SJSA1 (cell line): ENCODE measurements at regions not wholly inside any gene's neighbourhood (a gene's known extent, or its start where the extent isn't known, plus 50 kb on each side); places are given as distances from the start of the nearest gene placed in this dataset.

Experiments used
- DNase-seq, 2 experiments: peaks; one replicate each; pipeline ENCODE4 v3.0.0-alpha.2; 2015 to 2020; ENCODE audit warnings: low spot score in 2 of 2, low read depth in 1 of 2
- H3K27ac ChIP-seq: fragments of 250-450 bp; sonication (Bioruptor Pico); 2 replicates; pipeline ENCODE4 v1.5.1; 2020; ENCODE audit warnings: mild to moderate bottlenecking, moderate library complexity
- H3K27me3 ChIP-seq: fragments of 250-450 bp; sonication (Bioruptor Pico); replicated peaks from 2 replicates; pipeline ENCODE4 v1.5.1; 2020; ENCODE audit warnings: mild to moderate bottlenecking, moderate library complexity
- H3K36me3 ChIP-seq: fragments of 250-450 bp; sonication (Bioruptor Pico); 2 replicates; pipeline ENCODE4 v1.5.1; 2020; ENCODE audit warnings: mild to moderate bottlenecking
- H3K4me1 ChIP-seq: fragments of 250-450 bp; sonication (Bioruptor Pico); replicated peaks from 2 replicates; pipeline ENCODE4 v1.6.1; 2021; ENCODE audit warnings: mild to moderate bottlenecking
- H3K4me3 ChIP-seq: fragments of 250-450 bp; sonication (Bioruptor Pico); 2 replicates; pipeline ENCODE4 v1.5.1; 2020; ENCODE audit warnings: mild to moderate bottlenecking
- H3K9me3 ChIP-seq: fragments of 250-450 bp; sonication (Bioruptor Pico); replicated peaks from 2 replicates; pipeline ENCODE4 v1.5.1; 2020; ENCODE audit warnings: mild to moderate bottlenecking

GRCh38 chr5:155368490-155368889 lies 354.9 kb downstream of the KIF4B start:
- Histone ChIP-seq H3K36me3 (no peaks in the 10 kb centered on the region), H3K4me3 (no peak overlapping the region), H3K4me1 (no peaks in the 10 kb centered on the region), H3K9me3 (0 out of 2 replicates have a peak, but pooled peaks cover 6% of the 10 kb centered on the region), H3K27ac (no peak overlapping the region), H3K27me3 (no peaks in the 10 kb centered on the region)
- no peak for DNase-seq

GRCh38 chr5:155380480-155380879 lies 366.9 kb downstream of the KIF4B start:
- Histone ChIP-seq H3K27me3 (no peaks in the 10 kb centered on the region), H3K9me3 (peaks cover 5% of the 10 kb centered on the region; the same call in 1 of the 2 replicates), H3K4me1 (no peaks in the 10 kb centered on the region), H3K4me3 (no peak overlapping the region), H3K27ac (no peak overlapping the region), H3K36me3 (no peaks in the 10 kb centered on the region)
- no peak for DNase-seq

GRCh38 chr5:155381654-155382053 lies 368.1 kb downstream of the KIF4B start:
- Histone ChIP-seq H3K4me1 (no peaks in the 10 kb centered on the region), H3K36me3 (no peaks in the 10 kb centered on the region), H3K27me3 (no peaks in the 10 kb centered on the region), H3K4me3 (no peak overlapping the region), H3K9me3 (peaks cover 5% of the 10 kb centered on the region; the same call in 1 of the 2 replicates), H3K27ac (no peak overlapping the region)
- no peak for DNase-seq

GRCh38 chr5:155389498-155389897 lies 375.9 kb downstream of the KIF4B start:
- 0 out of 2 replicates have a peak, but pooled peaks cover 2% of the 10 kb centered on the region for H3K9me3 ChIP-seq
- no peak for DNase-seq
- no peaks in the 10 kb centered on the region for H3K4me1 ChIP-seq
- no peaks in the 10 kb centered on the region for H3K36me3 ChIP-seq
- H3K27ac ChIP-seq = no peak overlapping the region
- no peaks in the 10 kb centered on the region for H3K27me3 ChIP-seq
- H3K4me3 ChIP-seq = no peak overlapping the region

GRCh38 chr5:155394727-155395126 lies 381.2 kb downstream of the KIF4B start:
- Histone ChIP-seq H3K36me3 (no peaks in the 10 kb centered on the region), H3K4me1 (no peaks in the 10 kb centered on the region), H3K27me3 (no peaks in the 10 kb centered on the region), H3K4me3 (no peak overlapping the region), H3K9me3 (0 out of 2 replicates have a peak, but pooled peaks cover 2% of the 10 kb centered on the region), H3K27ac (no peak overlapping the region)
- DNase-seq = no peak

GRCh38 chr5:155402927-155403640 lies 389.5 kb downstream of the KIF4B start:
- H3K27ac ChIP-seq = no peak overlapping the region
- H3K27me3 ChIP-seq = no peaks in the 10 kb centered on the region

GRCh38 chr5:155406815-155407214 lies 393.3 kb downstream of the KIF4B start:
- H3K4me3 ChIP-seq = no peak overlapping the region
- no peaks in the 10 kb centered on the region for H3K4me1 ChIP-seq
- H3K27me3 ChIP-seq = no peaks in the 10 kb centered on the region
- H3K27ac ChIP-seq = no peak overlapping the region
- DNase-seq = no peak
- H3K36me3 ChIP-seq = no peaks in the 10 kb centered on the region
- H3K9me3 ChIP-seq = peaks cover 4% of the 10 kb centered on the region

More at GRCh38 chr5:155402927-155403640, 389.5 kb downstream of the KIF4B start:
- Histone ChIP-seq H3K36me3 (no peaks in the 10 kb centered on the region), H3K4me1 (no peaks in the 10 kb centered on the region), H3K4me3 (no peak overlapping the region), H3K9me3 (peaks cover 6% of the 10 kb centered on the region; the same call in 1 of the 2 replicates)
- no peak for DNase-seq

GRCh38 chr5:155408465-155408864 lies 394.9 kb downstream of the KIF4B start:
- Histone ChIP-seq H3K4me3 (no peak overlapping the region), H3K36me3 (no peaks in the 10 kb centered on the region), H3K4me1 (no peaks in the 10 kb centered on the region), H3K9me3 (no peaks in the 10 kb centered on the region; the same call in 1 of the 2 replicates), H3K27me3 (no peaks in the 10 kb centered on the region), H3K27ac (no peak overlapping the region)
- DNase-seq = no peak

- Histone ChIP-seq H3K36me3 (no peaks in the 10 kb centered on the region), H3K4me3 (no peak overlapping the region), H3K27ac (no peak overlapping the region), H3K4me1 (no peaks in the 10 kb centered on the region), H3K9me3 (no peaks in the 10 kb centered on the region), H3K27me3 (no peaks in the 10 kb centered on the region)
- no peak for DNase-seq
These were observed 403.2 kb downstream of the KIF4B start for GRCh38 chr5:155416765-155417164.

- no peaks in the 10 kb centered on the region for H3K27me3 ChIP-seq
- no peak overlapping the region for H3K27ac ChIP-seq
- no peaks in the 10 kb centered on the region for H3K4me1 ChIP-seq
- DNase-seq = peak in 1 of 2 experiments; percentile 22
- H3K36me3 ChIP-seq = no peaks in the 10 kb centered on the region
- H3K9me3 ChIP-seq = no peaks in the 10 kb centered on the region
- no peak overlapping the region for H3K4me3 ChIP-seq
These were observed 405.5 kb downstream of the KIF4B start for GRCh38 chr5:155418960-155419579.

- Histone ChIP-seq H3K9me3 (no peaks in the 10 kb centered on the region), H3K4me3 (no peak overlapping the region), H3K36me3 (no peaks in the 10 kb centered on the region), H3K4me1 (no peaks in the 10 kb centered on the region), H3K27ac (no peak overlapping the region), H3K27me3 (no peaks in the 10 kb centered on the region)
- DNase-seq = no peak
These were observed 416.6 kb downstream of the KIF4B start for GRCh38 chr5:155430192-155430591.

GRCh38 chr5:155434267-155434666 lies 420.7 kb downstream of the KIF4B start:
- Histone ChIP-seq H3K27me3 (no peaks in the 10 kb centered on the region), H3K4me1 (no peaks in the 10 kb centered on the region), H3K27ac (no peak overlapping the region), H3K9me3 (peaks cover 2% of the 10 kb centered on the region; the same call in 1 of the 2 replicates), H3K36me3 (no peaks in the 10 kb centered on the region), H3K4me3 (no peak overlapping the region)
- DNase-seq = no peak

- H3K27ac ChIP-seq = no peak overlapping the region
- peaks cover 2% of the 10 kb centered on the region; the same call in 1 of the 2 replicates for H3K9me3 ChIP-seq
- H3K4me1 ChIP-seq = no peaks in the 10 kb centered on the region
- H3K4me3 ChIP-seq = no peak overlapping the region
- no peak for DNase-seq
- no peaks in the 10 kb centered on the region for H3K27me3 ChIP-seq
- H3K36me3 ChIP-seq = no peaks in the 10 kb centered on the region
These were observed 421.1 kb downstream of the KIF4B start for GRCh38 chr5:155434681-155435080.

GRCh38 chr5:155441849-155442248 lies 428.3 kb downstream of the KIF4B start:
- no peak for DNase-seq
- H3K4me3 ChIP-seq = no peak overlapping the region
- H3K36me3 ChIP-seq = no peaks in the 10 kb centered on the region
- no peak overlapping the region for H3K27ac ChIP-seq
- no peaks in the 10 kb centered on the region for H3K4me1 ChIP-seq
- no peaks in the 10 kb centered on the region; the same call in 1 of the 2 replicates for H3K9me3 ChIP-seq
- no peaks in the 10 kb centered on the region for H3K27me3 ChIP-seq
